Ishikawa (cell line): ENCODE measurements at regions not wholly inside any gene's neighbourhood (a gene's known extent, or its start where the extent isn't known, plus 50 kb on each side); places are given as distances from the start of the nearest gene placed in this dataset.

Experiments
- CREB1 ChIP-seq: IDR thresholded peaks from 2 replicates; pipeline ENCODE4 v1.6.1; 2012; ENCODE audit warnings: low read depth
- EGR1 ChIP-seq: IDR thresholded peaks from 2 replicates; pipeline ENCODE4 v1.6.1; 2012
- EP300 ChIP-seq: IDR thresholded peaks from 2 replicates; pipeline ENCODE4 v1.6.1; 2012; ENCODE audit warnings: borderline replicate concordance
- FOXM1 ChIP-seq: IDR thresholded peaks from 2 replicates; pipeline ENCODE4 v1.6.1; 2012; ENCODE audit warnings: low read depth, borderline replicate concordance
- TEAD4 ChIP-seq: IDR thresholded peaks from 2 replicates; pipeline ENCODE4 v1.6.1; 2012
- TF ChIP-seq, protein P1 (sequence below): IDR thresholded peaks from 2 replicates; pipeline ENCODE4 v1.6.1; 2012
- TF ChIP-seq, protein P2 (sequence below): IDR thresholded peaks from 2 replicates; pipeline ENCODE4 v1.6.1; 2012; ENCODE audit warnings: low read depth, mild to moderate bottlenecking

- TF ChIP-seq, protein P1, sequence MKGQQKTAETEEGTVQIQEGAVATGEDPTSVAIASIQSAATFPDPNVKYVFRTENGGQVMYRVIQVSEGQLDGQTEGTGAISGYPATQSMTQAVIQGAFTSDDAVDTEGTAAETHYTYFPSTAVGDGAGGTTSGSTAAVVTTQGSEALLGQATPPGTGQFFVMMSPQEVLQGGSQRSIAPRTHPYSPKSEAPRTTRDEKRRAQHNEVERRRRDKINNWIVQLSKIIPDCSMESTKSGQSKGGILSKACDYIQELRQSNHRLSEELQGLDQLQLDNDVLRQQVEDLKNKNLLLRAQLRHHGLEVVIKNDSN = no peak
- TF ChIP-seq, protein P2, sequence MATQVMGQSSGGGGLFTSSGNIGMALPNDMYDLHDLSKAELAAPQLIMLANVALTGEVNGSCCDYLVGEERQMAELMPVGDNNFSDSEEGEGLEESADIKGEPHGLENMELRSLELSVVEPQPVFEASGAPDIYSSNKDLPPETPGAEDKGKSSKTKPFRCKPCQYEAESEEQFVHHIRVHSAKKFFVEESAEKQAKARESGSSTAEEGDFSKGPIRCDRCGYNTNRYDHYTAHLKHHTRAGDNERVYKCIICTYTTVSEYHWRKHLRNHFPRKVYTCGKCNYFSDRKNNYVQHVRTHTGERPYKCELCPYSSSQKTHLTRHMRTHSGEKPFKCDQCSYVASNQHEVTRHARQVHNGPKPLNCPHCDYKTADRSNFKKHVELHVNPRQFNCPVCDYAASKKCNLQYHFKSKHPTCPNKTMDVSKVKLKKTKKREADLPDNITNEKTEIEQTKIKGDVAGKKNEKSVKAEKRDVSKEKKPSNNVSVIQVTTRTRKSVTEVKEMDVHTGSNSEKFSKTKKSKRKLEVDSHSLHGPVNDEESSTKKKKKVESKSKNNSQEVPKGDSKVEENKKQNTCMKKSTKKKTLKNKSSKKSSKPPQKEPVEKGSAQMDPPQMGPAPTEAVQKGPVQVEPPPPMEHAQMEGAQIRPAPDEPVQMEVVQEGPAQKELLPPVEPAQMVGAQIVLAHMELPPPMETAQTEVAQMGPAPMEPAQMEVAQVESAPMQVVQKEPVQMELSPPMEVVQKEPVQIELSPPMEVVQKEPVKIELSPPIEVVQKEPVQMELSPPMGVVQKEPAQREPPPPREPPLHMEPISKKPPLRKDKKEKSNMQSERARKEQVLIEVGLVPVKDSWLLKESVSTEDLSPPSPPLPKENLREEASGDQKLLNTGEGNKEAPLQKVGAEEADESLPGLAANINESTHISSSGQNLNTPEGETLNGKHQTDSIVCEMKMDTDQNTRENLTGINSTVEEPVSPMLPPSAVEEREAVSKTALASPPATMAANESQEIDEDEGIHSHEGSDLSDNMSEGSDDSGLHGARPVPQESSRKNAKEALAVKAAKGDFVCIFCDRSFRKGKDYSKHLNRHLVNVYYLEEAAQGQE = no peak
- no peak for TF ChIP-seq EP300
- no peak for TF ChIP-seq EGR1
- TF ChIP-seq FOXM1 = no peak
- no peak for TF ChIP-seq CREB1
- TF ChIP-seq TEAD4 = no peak
Observed at GRCh38 chr13:50267917-50268316, 252.7 kb downstream of the KCNRG start.
